AG04450 (cell line): ENCODE measurements at regions not wholly inside any gene's neighbourhood (a gene's known extent, or its start where the extent isn't known, plus 50 kb on each side); places are given as distances from the start of the nearest gene placed in this dataset.
"Not testable (repeated sequence)": the region's sequence is repeated elsewhere in the genome, so short reads cannot be mapped to it uniquely, and the experiment has no call there.

ENCODE experiments used
- CTCF ChIA-PET: fragments of 300-600, 350-600 bp; formaldehyde crosslinking; extraction: SDS; loops from one replicate; lab custom pipeline; 2022; ENCODE audit warnings: antibody characterized with exemption, inconsistent platforms; lab: Charles Lee
- POLR2A ChIA-PET: fragments of 350-600 bp; formaldehyde crosslinking; extraction: SDS; loops from one replicate; lab custom pipeline; 2021; ENCODE audit warnings: antibody characterized with exemption, inconsistent platforms; lab: Yijun Ruan, JAX
- DNase-seq: peaks from one replicate; pipeline ENCODE4 v3.0.0-alpha.2; 2011; ENCODE audit warnings: low read depth, low spot score
- H3K27ac ChIP-seq: one replicate; pipeline ENCODE4 v1.5.1; 2012; ENCODE audit warnings: low read depth, low read length, control low read depth
- H3K27me3 ChIP-seq: one replicate; pipeline ENCODE4 v1.6.0; 2012; ENCODE audit warnings: low read length; ENCODE audit not compliant: control insufficient read depth, insufficient read depth
- H3K4me3 ChIP-seq: 2 replicates; pipeline ENCODE4 v1.5.1; 2011; ENCODE audit warnings: mild to moderate bottlenecking, low read depth, low read length, control low read depth
- H3K9me3 ChIP-seq: 2 replicates; pipeline ENCODE4 v1.5.1; 2012; ENCODE audit warnings: low read length; ENCODE audit not compliant: control insufficient read depth, insufficient read depth
- CTCF ChIP-seq: IDR thresholded peaks from 2 replicates; pipeline ENCODE4 v1.5.1; 2011; ENCODE audit warnings: low read depth, low read length, control low read depth, inconsistent platforms

DNA sequence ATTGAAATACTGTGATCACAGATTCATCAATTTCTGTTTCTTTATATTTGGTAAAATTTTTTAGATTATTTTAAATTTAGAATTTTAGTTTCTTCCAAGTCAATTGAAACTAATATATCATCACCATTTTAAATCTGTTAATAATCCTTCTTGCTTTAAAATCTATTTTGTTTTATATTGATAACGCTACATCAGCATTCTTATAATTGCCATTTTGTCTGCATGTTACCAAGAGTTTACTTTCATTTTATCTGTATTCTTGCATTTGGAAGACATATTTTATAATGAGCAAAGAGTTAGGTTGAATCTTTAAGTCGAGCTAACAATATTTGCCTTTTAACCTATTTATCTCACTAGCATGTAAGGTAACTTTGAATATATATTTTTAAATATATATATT lies 890.6 kb downstream of the DNAJB9 start:
- TF ChIP-seq CTCF: no peak
- CTCF ChIA-PET: no interaction called here
- POLR2A ChIA-PET: no interaction called here

DNA sequence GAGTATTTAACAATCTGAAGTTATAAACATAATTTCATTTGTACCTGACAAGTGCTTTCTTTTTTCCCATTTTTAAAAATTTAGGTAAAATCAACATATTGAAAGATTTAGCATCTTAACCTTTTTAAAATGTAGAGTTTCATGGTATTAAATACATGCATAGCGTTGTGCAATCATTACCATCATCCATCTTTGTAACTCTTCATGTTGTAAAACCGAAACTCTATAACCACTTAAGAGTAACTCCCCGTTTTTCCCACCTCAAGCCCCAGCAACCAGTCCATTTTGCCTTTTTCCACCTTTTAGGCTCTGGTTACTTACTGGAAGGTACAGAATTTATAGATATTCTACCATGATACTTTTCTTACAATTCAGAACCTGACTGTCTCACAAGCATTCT lies 892.5 kb downstream of the DNAJB9 start:
- POLR2A ChIA-PET: no interaction called here
- Histone ChIP-seq H3K4me3 (no peak overlapping the region), H3K9me3 (peaks cover 3% of the 10 kb centered on the region), H3K27ac (no peak overlapping the region), H3K27me3 (no peaks in the 10 kb centered on the region)
- no peak for TF ChIP-seq CTCF
- DNase-seq: no peak
- CTCF ChIA-PET: no interaction called here

More for the DNA sequence above, 890.6 kb downstream of the DNAJB9 start:
- Histone ChIP-seq H3K27ac (no peak overlapping the region), H3K4me3 (no peak overlapping the region), H3K9me3 (peaks cover 12% of the 10 kb centered on the region), H3K27me3 (no peaks in the 10 kb centered on the region)
- DNase-seq: no peak

- H3K9me3 ChIP-seq, POLR2A ChIA-PET, DNase-seq, H3K27ac ChIP-seq, H3K27me3 ChIP-seq, CTCF ChIA-PET, H3K4me3 ChIP-seq: not testable (repeated sequence)
Measured at GRCh38 chr7:109467729-109468128, 898.1 kb downstream of the DNAJB9 start.

- Histone ChIP-seq H3K27ac (no peak overlapping the region), H3K9me3 (no peaks in the 10 kb centered on the region), H3K27me3 (no peaks in the 10 kb centered on the region), H3K4me3 (no peak overlapping the region)
- DNase-seq: no peak
- CTCF ChIA-PET: no interaction called here
- POLR2A ChIA-PET: no interaction called here
- no peak for TF ChIP-seq CTCF
Measured at GRCh38 chr7:109473172-109473571, 903.5 kb downstream of the DNAJB9 start.

- Histone ChIP-seq H3K9me3 (no peaks in the 10 kb centered on the region), H3K27me3 (no peaks in the 10 kb centered on the region), H3K27ac (no peak overlapping the region), H3K4me3 (no peak overlapping the region)
- ChIA-PET CTCF (no interaction called here), POLR2A (no interaction called here)
- no peak for TF ChIP-seq CTCF
- no peak for DNase-seq
Measured at GRCh38 chr7:109476409-109476808, 906.7 kb downstream of the DNAJB9 start.

DNA sequence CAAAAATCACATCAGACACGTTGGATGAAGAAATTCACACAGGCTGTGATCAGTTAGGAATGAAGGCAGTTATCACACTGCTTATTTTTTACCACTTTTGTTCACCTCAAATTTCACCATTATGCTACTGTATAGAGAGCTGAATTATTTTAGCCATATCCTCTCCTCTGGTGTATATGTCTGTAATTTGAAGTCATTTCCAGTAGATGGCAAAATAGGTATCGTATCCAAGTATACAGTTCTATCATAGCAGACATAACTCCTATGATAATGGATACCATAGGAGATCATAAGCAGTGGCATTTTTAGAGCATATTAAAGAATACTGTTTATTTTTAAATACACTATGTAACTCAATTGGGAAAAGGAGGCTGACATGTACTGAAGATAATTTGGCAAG lies 909.7 kb downstream of the DNAJB9 start:
- no peak for TF ChIP-seq CTCF
- POLR2A ChIA-PET: no interaction called here
- CTCF ChIA-PET: no interaction called here

DNA sequence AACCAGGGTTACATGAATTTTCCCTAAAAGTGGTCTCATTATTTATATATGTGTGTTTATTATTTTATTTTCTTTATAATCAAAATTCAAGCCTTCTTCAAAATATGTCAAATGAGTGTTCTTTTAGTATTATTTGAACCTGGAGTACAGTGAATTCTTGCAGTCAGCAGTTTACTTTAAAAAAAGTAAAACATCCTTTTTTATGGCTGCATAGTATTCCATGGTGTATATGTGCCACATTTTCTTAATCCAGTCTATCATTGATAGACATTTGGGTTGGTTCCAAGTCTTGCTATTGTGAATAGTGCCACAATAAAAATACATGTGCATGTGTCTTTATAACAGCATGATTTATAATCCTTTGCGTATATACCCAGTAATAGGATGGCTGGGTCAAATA lies 920.9 kb downstream of the DNAJB9 start:
- H3K9me3 ChIP-seq, DNase-seq, H3K4me3 ChIP-seq, CTCF ChIA-PET, POLR2A ChIA-PET, H3K27ac ChIP-seq, H3K27me3 ChIP-seq: not testable (repeated sequence)

More for the DNA sequence above, 909.7 kb downstream of the DNAJB9 start:
- Histone ChIP-seq H3K27me3 (no peaks in the 10 kb centered on the region), H3K4me3 (no peak overlapping the region), H3K27ac (no peak overlapping the region), H3K9me3 (no peaks in the 10 kb centered on the region)
- DNase-seq: no peak
